Hepatocyte (in vitro differentiated cells): ENCODE measurements at regions not wholly inside any gene's neighbourhood (a gene's known extent, or its start where the extent isn't known, plus 50 kb on each side); places are given as distances from the start of the nearest gene placed in this dataset.

ENCODE experiments used
- CTCF ChIP-seq: fragments of 200-600 bp; sonication (generic); IDR thresholded peaks from 2 replicates; pipeline ENCODE4 v1.5.1; 2016; ENCODE audit warnings: antibody characterized with exemption, mild to moderate bottlenecking; ENCODE audit not compliant: poor library complexity
- EZH2 ChIP-seq: fragments of 200-600 bp; sonication (generic); IDR thresholded peaks from 2 replicates; pipeline ENCODE4 v1.6.1; 2016; ENCODE audit warnings: antibody characterized with exemption, mild to moderate bottlenecking, borderline replicate concordance
- EZH2phosphoT487 ChIP-seq: fragments of 200-600 bp; sonication (generic); IDR thresholded peaks from one replicate; pipeline ENCODE4 v1.6.1; 2018; ENCODE audit warnings: antibody characterized with exemption, mild to moderate bottlenecking, low read depth, moderate library complexity; ENCODE audit not compliant: unreplicated experiment, severe bottlenecking

GRCh38 chr6:144576871-144577270 is 291.7 kb downstream of the UTRN start:
- TF ChIP-seq CTCF (no peak), EZH2phosphoT487 (no peak), EZH2 (no peak)
